DMS114 treated with DMSO at 0.1 percent for 48 hours (cell line): ENCODE measurements at regions not wholly inside any gene's neighbourhood (a gene's known extent, or its start where the extent isn't known, plus 50 kb on each side); places are given as distances from the start of the nearest gene placed in this dataset.

Source experiments
- DNase-seq: peaks from one replicate; lab custom pipeline; 2025; ENCODE audit not compliant: unreplicated experiment; lab: John Stamatoyannopoulos, UW

GRCh38 chr13:40186626-40187323 is 479.7 kb downstream of the FOXO1 start:
- DNase-seq: no peak

GRCh38 chr13:40187324-40187795 is 479.1 kb downstream of the FOXO1 start:
- DNase-seq: no peak

GRCh38 chr13:40187841-40188591 is 478.4 kb downstream of the FOXO1 start:
- DNase-seq: no peak

DNA sequence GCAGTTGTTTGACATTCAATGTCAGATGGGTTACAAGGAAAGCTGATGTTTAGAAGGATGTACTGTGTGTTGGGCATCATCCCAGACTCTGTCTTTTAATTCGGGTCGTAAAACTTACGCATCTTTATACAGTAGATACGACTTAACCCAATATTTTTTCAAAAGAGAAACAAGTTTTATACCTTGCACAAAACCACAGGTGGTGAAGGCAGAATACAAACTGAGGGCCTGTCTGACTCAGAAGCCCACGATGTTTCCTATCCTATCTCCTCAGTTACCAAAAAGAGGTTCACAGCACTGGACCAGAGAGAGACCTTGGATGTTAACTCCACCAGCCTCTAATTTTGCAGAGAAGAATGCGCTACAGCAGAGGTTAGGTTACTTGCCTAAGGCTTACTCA is 477.0 kb downstream of the FOXO1 start:
- DNase-seq: no peak

- no peak for DNase-seq
Observed at GRCh38 chr13:40189898-40190630, 476.4 kb downstream of the FOXO1 start.

DNA sequence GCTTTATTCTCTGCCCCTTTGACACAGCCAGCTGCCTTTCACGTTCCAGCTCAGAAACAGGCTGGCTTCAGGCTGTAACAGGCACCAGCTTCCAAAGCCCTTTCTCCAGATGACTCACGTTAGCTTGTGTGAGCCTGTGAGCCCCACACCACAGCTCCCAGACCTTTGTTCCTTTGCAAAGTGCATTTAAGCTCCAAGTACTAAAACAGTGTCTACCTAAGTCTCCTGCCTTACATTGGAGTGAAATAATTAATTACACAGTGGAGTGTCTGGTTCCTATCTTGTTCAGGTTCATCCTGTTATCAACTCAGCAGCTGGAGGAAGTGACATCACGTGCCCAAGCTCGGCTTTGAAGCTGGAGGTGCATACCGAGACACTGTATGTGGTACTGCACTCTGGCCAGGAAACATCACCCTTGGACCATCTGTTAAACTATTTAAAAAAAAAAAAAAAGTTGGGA is 475.8 kb downstream of the FOXO1 start:
- no peak for DNase-seq

- DNase-seq: no peak
Observed at GRCh38 chr13:40191186-40191980, 475.1 kb downstream of the FOXO1 start.

DNA sequence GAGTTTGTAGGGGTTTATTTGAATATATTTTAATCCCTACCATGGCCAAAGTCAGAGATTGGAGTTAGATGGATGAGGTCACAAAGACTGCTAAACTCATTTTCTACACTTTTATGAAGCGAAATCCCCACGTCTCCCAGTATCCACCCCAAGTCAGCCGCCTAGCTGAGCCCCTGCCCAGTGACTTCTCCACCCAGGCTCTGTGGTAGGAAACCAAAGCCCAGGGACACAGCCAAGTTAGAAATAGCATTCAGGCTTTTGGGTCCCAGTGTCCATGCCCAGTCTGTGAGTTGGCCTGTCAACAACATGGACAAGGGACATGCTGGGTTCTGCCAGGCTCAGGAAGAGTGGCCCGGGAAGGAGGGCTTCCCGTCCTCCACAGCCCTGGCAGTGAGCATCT is 474.0 kb downstream of the FOXO1 start:
- no peak for DNase-seq

- no peak for DNase-seq
Observed at GRCh38 chr13:40192858-40193257, 473.6 kb downstream of the FOXO1 start.

DNA sequence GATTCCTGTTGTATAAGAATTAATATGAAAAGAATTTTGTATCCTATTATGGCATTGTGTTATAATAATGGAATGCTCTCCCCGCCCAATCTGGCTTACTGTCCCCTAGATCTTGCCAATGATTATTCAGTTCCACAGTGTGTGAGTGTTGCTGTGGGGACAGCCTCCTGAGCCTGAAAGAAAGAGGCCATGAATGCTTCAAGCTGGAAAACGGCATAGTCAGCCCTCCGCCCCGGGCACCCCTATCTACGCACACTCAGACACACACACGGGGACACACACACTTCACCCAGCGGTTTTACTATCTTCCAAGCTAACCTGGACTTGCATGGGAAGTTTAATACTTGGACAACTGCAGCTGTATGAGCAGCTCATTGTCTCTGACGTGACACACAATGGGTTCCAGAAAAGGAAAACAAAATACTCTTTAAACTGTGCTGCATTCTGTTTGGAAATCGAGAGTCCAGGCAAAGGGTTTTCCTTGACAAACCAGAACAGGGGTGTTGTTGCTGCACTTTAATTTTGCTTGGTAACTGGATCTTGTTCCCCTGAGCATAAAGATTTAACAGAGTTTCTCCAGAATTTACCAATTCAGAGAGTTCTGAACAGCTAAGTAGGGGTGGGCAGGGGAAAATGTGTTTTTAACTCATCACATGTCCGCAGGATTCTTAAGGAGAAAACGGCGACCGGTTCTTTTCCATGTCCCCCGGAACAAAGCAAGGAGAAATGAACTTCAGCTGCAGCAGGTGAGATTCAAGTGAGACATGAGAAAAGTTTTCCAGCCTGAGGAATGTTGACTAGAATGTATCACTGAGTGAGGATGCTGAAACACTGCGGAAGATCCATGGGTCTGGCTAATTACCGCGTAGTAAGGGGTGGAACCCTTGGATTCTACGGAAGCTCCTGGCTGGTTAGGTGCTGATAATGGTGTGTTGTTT is 472.9 kb downstream of the FOXO1 start:
- DNase-seq: no peak

DNA sequence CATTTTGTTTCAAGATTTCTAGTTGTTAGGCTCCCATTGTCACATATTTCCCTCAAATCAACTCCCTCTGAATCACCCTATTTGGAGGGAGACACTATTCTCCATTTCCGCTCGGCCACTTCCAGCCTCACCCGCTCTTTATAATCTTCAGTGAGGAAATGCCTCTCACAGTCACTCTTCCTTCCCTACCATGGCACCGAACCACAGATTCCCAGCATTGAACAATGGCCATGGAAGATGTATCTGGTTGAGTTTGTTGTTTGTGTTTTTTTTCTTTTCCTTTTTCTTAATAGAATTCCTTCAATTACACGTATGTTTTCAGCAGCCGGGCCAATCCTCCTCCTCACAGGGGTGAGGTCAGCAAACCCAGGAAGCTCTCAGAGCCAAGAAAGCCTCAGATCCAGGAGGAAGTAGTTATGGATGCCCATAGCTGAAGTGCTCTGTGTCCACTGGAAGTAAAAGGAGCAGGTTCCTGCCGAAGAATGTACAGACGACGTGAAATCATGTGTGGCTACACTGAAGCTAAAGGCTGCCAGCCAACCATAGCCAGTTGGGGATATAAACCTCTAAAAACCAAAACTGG is 472.1 kb downstream of the FOXO1 start:
- DNase-seq: no peak

DNA sequence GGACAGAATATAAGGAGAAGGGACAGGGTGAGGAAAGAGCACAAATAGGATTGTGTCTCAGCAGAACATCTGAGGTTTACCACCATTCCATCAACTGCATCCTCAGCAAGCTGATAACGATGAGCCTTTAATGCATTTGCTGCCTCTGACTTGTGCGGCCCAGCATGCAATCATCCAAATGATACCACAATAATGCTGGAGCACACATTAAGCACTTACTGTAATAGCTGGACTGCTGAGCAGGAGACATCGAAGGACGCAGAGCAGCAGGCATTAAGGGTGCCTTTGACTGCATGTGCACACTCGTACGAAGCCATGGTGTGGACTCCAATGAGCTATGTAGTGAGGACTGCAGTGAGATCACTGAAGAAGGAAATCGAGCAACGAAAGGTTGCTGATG is 469.4 kb downstream of the FOXO1 start:
- no peak for DNase-seq

GRCh38 chr13:40197936-40198595 is 468.4 kb downstream of the FOXO1 start:
- no peak for DNase-seq

DNA sequence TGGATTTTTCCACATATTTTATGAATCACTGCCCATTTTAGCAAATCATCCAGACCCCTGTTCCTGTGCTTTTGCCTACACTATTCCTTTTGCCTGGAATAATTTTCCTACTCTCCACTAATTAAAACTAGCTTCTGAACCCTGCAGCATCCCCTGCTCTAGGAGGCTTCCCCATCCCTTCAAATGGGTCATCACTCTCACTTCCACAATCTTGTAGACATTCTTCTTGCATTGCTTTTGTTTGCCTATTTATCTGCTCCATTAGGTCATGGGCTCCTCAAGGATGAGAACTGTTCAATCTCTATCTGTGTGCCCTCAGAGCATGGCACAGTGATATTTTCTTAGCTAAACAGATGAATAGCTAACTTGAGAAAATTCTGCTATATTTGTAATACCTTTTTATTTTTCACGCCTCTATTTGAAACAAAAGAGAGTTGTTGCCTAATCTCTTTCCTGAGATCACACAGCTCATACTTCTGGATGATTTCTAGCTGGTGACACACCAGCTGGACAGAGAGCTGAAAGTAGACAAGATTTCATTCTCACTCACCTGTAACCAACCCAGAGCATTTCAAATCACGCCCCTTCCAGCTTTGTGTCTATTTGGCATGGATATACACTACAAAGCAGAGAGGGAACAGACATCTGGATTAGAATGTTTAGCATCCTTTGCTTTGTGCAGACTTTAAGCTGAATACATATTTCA is 466.0 kb downstream of the FOXO1 start:
- DNase-seq: no peak

DNA sequence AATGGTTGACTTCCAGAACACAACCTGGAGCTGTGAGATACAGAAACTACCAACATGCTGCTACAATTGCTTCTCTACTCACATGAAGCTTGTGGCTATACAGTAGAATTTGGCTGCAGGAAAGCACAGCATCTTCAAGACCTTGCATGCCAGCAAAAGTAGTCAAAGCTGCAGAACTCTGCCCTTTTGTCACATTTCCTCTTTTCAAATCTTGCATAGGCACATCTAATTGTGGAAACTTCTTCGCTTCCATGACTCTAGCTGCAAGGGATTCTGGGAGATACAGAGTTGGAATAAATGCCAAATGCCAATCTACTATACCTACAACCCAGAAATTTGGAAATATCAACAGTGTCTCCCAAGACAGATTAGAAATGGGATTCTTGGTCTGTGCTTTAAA is 462.2 kb downstream of the FOXO1 start:
- no peak for DNase-seq

DNA sequence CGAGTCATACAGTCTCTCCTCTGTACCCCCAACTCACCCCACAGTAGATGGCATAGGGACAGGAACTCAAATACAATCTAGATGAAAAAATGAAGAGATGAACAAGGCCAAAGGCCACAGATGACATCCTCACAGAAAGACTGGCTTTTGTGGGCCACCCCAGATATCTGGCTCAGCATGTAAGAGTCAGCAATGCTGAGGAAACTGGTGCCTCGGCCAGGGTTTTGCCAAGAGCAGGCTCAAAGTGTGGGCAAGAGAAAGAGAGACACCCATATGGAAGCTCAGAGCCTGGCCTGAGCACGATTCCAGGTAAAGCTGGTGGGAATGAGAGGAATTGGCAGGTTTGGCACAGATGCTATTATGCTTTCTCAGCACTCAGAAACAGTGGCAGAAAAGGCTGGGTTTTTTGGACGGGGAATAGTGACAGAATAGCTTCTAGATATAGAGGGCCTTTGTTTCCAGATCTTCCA is 460.6 kb downstream of the FOXO1 start:
- DNase-seq: no peak

DNA sequence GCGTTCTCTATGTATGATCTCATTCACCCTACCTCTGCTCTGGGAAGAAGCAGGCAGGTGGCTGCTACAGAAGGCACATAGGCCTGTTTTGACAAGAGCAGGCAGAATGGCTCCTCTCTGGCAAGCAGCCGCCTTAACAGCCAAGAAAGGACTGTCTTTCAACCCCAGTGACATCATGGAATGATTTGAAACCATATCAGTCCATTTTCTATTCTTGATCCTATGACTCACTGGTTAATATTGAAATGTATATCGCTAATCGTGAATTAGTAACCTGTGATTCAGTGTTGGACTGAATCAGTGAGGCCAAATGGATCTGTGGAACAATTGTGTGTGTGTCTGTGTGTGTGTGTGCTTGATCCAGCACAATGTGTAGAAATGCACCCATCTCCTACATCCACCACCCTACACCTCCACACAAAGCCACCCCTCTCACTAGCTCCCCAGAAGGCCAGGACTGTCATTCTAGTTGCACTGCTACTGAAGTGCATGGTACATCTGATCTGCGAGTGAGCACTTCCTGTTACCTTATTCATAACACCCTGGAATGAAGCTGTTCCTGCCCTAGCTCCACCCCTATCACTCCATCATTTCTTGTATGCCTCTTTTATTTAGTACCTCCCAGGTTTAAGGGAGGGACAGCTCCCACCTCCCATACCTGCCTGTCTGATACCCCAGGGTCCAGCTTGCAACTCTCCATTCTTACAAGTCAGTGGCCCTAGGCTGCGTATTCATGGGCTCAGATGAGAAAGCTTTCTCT is 460.0 kb downstream of the FOXO1 start:
- no peak for DNase-seq
